Renal cortical epithelial cell (primary cell): ENCODE measurements at regions not wholly inside any gene's neighbourhood (a gene's known extent, or its start where the extent isn't known, plus 50 kb on each side); places are given as distances from the start of the nearest gene placed in this dataset.

ENCODE experiments used
- DNase-seq: peaks from one replicate; pipeline ENCODE4 v3.0.0-alpha.2; 2011; ENCODE audit warnings: low read depth

DNA sequence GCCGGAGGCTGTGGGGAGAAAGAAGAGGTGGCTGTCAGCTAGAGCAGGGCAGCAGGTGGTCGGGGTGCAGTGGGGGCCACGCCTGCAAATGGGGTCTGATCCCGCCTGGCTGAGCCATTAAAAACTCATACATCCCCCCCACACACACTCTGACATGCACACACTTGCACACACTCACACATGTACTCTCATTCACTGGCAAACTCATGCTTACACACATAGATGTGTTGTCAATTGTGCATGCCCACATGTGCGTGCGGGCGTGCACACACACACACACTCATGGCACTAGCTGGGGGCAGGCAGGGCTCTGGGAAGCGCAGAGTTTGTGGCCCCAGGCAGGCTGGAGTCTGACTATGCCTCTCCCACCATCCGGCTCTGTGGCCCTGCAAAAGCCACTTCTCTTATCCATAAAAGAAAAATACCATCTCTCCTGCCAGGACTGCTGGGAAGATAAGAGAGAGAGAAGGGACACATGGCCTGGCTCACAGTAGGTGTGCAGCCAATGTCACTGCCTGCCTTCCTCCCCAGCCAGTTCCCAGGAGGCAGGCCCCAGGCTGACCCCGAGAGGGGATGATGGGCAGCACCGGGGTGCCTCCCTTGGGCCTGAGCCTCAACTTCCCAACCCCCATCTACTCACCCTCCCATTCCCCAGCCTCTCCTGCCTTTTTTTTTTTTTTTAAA lies 163.5 kb upstream of the LINGO1 start:
- no peak for DNase-seq

DNA sequence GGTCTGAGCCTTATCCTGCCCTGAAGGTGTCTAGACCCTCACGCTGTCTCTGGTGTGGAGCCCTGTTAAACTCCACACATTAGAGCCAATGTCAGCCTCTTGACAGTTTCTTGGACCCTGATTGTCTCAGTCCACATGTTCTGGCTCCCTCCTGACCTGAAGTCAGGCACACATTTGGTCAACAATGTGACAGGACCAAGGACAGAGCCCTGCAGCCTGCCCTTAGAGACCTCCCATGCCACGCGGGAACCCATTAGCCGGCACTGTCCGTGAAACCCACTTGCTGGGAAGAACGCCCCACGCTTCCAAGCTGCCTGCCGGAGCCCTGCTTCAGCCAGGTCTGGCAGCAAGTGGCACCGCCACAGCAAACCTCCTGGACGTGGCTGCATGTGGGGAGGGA lies 162.7 kb upstream of the LINGO1 start:
- no peak for DNase-seq

DNA sequence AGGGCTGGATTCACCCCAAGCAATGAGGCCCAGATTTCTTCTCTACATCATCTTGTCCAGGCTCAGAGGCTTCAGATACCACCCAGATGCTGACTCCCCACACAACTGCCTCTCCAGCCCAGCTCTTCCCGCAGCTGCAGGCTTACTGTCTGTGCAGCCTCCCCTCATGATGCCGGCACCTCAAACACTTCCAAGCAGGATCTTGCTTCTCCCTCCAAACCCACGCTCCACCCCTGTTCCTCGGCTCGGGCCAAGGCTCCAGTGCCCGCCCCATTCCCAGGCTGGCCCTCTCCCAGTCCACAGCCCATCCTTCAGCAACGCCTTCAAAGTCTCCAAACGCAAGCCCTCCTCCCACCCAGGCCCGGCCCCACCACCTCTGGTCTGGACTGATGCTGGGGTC lies 159.2 kb upstream of the LINGO1 start:
- DNase-seq, result no peak

DNA sequence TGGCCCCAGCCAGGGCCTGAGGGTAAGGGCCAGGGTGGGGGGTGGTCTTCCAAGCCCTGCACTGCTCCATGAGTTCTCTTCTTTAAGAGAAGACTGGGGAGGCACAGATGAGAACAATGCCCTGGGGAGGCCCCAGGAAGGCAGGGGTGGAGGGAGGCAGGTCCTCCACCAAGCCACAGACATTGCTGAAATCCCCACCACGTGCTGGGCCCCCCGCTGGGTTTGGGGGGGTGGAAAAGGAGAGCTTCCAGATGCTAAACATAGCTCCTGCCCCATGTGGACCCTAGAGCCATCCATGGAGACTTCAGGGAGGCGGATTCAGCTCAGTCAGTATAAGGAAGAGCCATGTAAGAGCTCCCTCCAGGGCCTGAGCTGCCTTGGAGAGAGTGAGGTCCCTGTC lies 157.8 kb upstream of the LINGO1 start:
- no peak for DNase-seq

DNA sequence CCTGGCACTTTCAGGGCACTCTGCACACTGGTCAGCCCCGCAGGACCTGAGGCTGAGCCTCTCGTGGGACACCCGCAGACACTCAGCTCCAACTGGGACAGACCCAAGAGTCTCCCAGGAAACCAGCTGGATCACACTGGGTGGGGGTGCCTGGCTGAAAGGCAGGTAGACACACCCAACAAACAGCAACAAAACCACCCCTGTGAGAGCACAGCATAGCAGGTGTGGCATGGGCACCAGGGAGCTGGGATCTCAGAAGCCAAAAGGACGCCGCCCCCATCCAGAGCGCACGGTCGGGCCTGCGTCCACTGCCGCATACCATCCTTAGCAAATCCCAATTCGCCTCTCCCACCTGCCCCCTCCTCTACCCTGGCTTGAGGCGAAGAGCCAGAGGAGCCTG lies 154.2 kb upstream of the LINGO1 start:
- no peak for DNase-seq

DNA sequence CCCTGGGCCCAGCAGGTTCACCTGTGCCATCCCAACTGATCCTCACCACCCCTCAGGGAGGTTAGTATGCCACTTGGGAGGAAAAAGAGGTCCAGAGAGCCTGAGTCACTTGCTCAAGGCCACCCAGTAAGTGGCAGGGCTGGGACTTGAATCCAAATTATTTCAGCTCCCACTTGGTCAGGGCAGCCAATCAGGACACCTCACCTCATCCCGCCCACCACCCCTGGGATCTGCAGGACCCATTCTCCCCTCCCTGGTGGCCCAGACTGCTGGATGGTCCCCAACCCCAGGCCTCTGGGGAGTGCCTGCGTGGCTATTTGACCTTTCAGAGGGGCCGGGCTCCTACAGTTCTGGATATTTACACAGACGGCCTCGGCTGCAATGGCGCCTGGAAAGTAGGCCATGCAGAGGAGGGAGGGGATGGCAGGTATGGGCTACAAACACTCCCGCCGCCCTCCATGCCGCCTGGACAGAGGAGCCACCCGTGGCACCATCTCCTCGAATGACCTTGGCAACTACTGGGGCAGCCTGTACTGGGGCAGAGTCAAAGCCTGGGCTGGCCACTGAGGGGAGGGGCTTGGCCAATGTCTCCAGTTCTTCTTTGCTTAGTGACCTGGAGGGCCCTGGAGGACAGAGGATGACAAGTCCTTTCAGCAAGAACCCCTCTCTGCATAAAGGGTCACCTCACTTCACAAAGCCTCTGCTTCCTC lies 153.6 kb upstream of the LINGO1 start:
- no peak for DNase-seq

DNA sequence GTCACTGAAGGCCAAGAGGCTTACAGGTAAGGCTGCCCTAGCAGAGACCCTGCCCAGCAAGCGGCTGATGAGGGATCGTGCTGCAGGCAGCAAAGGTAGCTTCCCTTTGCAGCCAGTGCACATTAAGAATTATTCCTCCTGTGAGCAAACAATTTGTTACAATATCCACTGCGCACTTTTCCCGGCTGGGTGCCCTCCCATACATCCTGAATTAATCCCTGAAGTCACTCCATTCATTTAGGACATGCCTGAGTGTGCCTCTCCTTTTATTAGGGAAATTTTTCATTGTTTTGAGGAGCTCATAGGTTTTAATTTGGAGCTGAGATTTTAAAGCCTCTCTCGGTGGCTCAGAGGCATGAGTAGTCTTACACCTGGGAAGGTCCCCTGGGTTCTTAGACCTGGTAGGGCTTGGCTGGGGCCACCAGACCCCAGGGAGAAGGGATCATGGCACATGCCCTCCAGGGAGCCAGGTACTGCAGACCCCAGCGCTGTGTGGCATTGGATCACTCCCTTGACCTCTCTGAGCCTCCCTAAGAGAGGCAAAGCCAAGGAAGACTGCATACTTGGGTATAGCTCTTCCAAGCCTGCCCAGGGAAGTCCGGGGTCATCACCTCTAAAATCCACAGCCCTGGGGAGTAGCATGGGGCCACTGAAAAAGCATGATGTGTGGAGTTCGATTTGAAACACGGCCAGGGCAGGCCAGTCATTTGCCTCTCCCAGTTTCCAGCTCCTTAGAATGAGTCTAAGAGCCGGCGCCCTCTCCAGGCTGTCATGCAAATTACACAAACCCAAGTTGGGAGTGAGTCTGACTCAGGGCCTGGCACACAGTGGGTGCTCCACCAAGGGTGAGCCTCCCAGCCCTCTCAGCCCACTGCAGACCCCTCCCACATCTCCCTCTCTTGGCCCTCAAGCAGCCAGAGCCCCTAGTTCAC lies 151.9 kb upstream of the LINGO1 start:
- DNase-seq, result no peak

DNA sequence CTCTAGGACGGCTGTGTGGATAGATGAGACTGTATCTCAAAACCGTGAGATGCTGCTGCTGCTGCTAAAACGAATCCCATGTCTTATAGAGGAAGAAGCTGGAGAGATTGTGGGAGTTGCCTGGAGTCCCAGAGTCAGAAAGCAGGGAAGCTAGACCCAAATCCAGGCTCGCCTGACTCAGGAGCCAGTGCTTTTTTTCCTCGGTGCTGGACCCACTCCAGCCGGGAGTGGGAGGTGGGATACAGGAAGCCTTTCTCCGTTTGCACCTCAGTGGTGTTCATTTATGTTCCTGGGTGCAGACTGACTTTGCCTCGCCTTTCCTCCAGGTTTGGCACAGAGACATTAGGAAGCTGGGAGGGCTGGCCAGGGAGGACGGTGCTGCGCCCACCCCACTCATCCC lies 150.9 kb upstream of the LINGO1 start:
- no peak for DNase-seq

DNA sequence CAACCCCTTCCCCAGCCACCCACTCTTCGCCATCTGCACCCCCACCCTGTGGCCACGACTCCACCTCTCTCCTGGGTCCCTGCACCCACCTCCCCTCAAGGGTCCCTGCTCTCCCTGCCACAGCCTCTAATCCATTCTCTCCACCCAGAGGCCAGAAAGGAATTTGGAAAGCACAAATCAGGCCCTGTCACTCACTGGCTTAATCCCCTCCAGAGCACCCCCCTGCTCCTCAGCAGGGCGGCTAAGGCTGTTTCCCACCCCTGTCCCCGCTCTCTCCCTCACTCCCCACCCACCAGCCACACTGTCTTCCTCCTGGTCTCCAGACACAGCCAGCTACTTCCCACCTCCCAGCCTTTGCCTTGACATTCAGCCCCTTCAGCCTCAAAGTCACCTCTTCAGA lies 150.0 kb upstream of the LINGO1 start:
- DNase-seq, result no peak

DNA sequence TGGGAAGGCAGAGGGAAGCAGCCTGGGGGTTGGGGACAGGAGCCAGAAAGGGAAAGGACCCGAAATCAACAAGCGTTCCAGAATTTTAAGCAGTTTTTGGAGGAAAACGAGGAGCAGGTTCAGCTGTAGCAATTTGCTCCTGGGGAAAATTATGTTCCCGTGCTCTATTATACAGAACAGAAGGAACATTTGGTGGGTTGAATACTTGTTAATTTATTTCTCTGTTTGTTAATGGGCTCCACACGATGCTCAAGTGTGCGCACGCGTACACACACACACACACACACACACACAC lies 149.2 kb upstream of the LINGO1 start:
- no peak for DNase-seq

DNA sequence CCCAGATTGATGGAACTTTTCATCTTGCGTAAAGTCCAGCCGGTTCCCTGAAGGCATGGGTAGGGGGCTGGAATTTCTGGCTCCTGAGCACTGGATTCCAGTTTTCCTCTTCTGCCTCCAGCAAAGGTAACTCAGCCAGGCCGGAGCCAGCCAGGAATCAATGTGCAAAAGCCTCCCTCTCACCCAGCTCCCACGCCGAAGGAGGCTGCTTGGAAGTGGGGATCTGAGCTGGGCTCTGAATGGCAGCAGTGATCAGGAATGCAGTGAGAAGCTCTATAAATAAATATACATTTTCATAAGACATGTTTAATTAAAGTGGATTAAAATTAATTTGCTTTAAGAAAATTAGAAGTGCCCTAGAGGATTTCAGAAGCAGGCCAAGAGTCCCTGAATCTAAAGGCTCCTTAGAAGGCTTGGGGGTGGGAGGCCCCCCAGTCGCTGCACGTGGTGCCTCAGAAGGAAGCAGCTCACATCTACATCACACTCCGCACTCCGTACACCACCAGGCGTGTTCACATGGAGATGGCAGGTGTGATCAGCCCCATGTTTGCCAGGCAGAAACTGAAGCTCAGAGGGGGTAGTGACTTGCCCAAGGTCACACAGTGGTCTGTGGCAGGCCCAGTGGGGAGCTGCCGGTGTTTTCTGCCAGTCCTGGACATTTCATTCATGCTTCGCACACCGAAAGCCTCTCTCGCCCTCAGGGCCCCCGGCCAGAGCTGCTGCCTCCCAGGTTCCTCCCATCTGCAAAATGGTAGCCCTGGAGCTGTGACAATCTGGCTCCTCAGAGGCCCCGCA lies 148.6 kb upstream of the LINGO1 start:
- no peak for DNase-seq

DNA sequence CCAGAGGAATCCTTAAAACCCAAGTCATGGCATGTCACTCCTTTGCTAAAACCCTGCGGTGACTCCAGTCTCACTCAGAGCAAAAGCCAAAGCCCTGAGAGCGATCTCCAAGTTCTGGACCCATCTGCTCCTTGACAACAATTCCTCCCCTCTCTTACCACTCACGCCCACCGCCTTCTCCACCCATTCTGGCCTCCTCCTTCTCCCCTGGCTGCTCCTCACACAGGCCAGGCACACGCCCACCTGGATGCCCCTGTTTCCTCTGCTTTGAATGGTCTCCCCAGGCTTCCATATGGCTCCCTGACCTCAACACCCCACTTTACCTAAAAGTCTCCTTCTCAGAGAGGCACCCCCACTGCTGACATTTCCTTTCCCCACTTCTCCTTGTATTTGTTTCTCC lies 146.1 kb upstream of the LINGO1 start:
- DNase-seq, result no peak

DNA sequence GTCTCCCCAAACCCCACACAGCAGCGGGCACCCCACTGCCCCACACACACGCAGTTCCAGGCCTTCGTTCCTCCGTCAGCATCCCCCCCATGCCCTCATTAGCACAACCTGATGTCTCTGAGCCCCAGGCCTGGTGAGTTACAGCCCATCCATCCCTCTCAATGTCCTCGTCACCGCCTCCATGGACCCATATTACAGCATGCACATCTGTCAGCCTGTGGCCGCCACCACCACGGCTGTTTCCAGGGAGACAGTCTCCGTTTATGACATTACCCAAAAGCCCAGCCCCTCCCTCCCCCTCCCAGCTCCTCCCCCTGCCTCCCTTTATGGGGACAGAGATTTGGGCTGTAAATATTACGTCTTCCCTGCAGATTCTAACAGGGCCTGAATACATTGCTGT lies 143.1 kb upstream of the LINGO1 start:
- no peak for DNase-seq

DNA sequence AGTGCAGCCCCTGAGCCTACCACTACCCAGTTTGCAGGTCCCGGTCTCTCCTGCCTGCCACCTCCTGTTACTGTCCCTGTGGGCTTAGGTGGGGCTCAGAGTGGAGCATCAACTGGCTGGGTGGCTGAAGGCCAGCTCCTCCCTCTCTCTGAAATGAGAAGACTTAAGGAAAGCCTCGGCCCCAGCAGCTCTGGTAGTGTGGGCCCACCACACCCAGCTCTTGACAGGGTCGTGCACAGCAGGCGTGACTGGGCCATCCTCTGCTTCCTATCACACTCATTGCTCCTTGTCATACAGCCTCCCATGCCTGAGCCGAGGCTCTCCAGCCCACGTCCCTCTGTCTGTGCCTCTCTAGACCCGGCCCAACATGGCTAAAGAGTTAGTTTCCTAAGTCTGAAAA lies 142.7 kb upstream of the LINGO1 start:
- DNase-seq, result no peak

DNA sequence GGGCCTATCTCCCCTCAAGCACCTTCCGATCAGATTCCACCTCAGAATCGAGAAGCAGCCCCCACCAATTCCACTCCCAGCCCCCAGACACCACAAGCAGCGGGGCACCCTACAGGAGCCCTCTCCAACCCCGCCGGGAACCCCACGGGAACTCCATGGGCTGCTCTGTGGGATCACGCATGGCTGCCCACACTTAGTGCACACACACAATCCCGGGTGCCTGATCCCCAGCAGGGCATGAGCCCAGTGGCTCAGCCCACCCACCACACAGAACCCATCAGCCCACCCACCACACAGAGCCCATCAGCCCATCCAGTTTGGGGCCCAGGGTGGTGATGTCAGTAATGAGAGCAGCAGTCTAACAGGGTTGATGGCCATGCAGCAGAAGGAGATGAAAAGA lies 141.6 kb upstream of the LINGO1 start:
- DNase-seq, result no peak

DNA sequence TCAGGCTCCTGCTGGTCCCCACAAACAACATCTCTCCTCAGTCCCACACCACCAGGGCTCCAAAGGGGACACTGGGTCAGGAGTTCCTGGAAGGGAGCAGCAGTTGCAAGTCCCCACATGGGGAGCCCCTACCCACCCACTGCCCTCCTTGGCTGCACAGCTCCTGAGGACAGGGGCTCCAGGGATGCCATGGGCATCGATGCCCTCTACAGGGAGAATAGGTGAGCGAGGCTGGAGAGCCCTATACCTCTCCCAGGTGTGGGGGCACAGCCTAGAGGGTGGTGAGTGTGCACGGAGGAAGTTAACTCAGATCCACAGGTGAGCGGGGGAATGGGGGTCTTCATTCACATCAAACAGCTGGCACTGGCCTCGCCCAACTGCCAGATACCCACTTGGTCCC lies 141.2 kb upstream of the LINGO1 start:
- DNase-seq, result no peak

DNA sequence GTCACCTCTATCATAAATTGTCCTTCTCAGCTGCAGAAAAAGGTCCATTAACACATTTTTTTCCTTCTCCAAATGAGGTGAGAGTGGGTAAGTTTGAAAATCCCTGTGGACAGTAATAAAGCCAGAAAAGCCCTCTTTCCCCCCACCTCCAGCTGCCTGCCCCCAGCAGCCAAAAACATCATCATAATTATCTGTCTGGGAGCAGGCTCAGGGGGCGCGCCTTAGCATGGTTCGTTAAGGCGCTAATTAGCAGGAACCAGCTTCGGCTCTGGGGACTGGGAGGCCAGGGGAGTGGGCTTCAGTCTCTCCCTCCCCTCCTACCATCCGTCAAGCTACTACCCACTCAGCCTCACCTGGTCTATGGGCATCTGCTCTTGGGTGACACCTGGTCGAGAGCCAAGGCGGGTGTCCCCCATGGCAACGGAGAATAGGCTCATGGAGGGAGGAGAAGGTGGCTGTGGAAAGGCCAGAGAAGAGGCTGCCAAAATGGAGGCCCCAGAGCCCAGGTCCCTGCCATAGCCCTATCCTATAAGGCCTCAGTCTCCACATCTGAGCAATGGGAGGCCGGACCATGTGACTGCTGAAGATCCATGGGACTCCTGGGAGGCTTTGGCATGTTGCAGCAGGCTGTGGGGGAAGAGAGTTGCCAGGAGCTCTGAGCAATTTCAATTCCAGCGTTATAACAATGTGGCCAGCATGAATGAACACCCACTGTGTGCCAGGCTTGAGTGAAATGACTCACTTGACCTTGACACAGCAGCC lies 140.1 kb upstream of the LINGO1 start:
- DNase-seq, result no peak

DNA sequence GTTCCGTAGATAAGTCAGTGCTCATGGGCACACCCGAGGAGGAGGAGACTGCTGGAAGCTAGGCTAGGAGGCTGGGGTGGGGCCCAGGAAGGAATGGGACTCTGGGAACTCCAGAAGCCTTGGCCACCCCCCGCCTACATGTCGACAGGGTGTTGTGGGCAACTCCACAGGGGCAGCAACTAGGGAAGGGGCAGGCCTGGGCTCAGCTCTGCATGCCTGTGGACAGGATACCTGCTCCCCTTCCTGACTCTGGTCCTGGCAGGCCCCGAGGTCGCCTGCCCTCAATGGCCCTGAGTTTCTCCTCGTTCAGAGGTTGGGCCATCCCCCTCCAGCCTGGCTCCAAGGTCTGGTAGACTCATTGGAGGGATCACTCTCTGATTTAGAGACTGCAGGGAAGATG lies 138.9 kb upstream of the LINGO1 start:
- no peak for DNase-seq

DNA sequence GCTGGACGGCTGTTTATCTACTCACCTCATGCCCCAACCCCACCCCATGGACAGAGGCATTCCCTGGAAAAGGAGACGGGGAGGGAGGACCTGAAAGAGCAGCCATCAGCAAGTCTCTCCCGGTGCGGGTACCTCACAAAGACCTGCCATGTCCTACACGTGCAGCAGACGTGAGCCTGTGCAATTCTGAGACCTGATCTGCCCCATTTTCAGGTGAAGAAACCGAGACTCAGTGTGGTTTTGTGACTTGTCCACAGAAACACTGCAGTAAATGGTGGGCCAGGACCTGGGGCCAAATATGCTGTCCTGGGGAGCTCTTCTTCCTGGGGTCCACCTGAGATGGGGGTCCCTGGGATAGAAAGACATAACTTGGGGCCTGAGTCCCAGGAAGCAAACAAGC lies 137.0 kb upstream of the LINGO1 start:
- DNase-seq, result no peak

DNA sequence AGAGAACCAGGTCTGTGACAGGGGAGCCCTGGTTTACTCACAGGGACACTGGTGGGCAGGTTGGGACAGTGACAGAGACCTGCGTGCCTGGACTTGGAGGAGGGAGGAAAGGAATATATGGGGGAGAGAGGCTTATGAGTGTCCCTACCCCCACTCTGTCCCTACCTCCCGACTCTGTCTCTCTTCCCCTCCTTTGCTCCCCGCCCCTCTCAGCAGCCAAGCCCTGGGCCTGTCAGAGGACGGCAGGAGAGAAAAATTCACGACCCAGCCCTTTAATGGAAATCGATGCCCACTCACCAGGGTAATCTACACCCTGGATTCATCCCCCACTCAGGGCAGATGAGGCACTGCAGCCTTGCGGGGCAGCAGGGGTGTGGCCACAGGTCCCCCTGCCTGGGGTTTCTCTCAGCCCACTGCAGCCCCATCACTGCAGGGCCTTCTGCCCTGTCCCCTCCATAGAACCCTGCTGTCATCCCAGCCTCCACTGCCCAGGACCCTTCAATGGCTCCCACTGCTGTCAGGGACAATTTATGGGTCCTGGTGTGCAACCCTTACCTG lies 135.9 kb upstream of the LINGO1 start:
- DNase-seq, result no peak

DNA sequence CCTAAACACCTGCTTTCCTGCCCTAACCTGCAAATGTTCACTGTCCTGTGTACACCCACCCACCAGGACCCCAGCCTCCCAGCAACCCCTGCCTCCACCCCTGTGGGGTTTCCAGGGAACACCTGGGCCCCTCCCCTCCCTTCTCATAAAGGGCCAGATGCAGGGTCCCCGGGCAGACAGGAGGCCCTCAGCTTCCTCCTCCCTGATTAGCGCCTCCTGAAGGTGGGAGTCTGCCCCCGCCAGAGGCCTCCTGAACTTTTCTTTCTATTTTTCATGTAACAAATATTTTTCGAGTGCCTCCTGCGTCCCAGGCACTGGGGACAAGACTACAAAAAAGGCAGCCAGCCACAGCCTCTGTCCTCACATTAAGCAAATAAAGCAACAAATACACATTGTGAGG lies 135.4 kb upstream of the LINGO1 start:
- DNase-seq, result no peak
